MM.1S (cell line): ENCODE measurements at regions not wholly inside any gene's neighbourhood (a gene's known extent, or its start where the extent isn't known, plus 50 kb on each side); places are given as distances from the start of the nearest gene placed in this dataset.

Source experiments
- CTCF ChIP-seq: fragments of 300-600 bp; sonication (generic); IDR thresholded peaks from 2 replicates; pipeline ENCODE4 v1.5.1; 2016; ENCODE audit warnings: antibody characterized with exemption, low read length, mixed read lengths
- EZH2 ChIP-seq: fragments of 300-600 bp; sonication (generic); optimal IDR thresholded peaks from 2 replicates; pipeline ENCODE3; 2017; ENCODE audit warnings: low read depth, mild to moderate bottlenecking, antibody characterized with exemption, low read length, mixed read lengths

GRCh38 chr11:80451105-80451504 lies 1010.3 kb upstream of the TENM4 start:
- TF ChIP-seq CTCF = no peak
- TF ChIP-seq EZH2 = no peak
